ENCODE measurements at regions not wholly inside any gene's neighbourhood (a gene's known extent, or its start where the extent isn't known, plus 50 kb on each side); places are given as distances from the start of the nearest gene placed in this dataset.

- DNase-seq (ENCODE audit: low read depth, low spot score), result no peak
Measured at GRCh38 chr17:34712481-34713195, 133.3 kb downstream of the TMEM132E start.

DNA sequence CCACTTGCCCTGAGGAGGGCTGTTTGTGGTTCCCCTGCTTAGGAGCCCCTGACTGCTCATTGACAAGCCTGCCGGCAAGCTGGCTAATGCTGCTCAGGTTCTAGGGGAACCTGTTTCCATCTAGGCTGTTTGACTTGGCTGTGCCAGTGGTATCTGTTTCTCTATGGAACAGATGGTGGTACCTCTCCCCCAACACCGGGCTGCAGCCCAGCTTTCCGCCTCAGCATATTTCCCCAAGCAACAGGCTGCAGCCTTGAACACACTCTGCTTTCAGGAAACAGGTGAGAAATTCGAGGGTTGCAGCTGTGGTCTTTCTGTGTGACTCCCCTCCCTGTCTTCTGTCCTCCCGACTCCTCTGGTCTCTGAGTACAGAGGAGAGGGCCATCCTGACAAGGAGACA, 132.3 kb downstream of the TMEM132E start:
- DNase-seq (ENCODE audit: low read depth, low spot score), result no peak

DNA sequence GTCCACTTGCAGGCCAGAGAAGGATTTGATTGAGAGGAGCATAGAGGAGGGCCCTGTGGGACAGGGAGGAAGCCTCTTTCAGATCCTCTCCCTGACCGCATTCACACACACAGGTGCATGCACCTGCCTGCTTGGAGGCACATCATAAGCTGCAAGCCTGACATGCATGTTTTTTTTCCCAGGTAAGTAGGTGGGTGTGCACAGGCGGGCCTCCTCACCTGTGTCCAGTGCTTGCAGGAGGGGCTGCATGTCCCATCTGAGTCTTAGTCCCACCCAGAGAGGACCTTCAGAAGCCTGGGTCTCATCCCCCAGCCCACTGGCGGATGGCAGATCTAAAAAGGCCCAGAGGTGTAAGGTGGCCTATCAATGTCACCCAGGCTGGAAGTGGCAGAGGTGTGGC, 130.8 kb downstream of the TMEM132E start:
- DNase-seq (ENCODE audit: low read depth, low spot score), result no peak

DNA sequence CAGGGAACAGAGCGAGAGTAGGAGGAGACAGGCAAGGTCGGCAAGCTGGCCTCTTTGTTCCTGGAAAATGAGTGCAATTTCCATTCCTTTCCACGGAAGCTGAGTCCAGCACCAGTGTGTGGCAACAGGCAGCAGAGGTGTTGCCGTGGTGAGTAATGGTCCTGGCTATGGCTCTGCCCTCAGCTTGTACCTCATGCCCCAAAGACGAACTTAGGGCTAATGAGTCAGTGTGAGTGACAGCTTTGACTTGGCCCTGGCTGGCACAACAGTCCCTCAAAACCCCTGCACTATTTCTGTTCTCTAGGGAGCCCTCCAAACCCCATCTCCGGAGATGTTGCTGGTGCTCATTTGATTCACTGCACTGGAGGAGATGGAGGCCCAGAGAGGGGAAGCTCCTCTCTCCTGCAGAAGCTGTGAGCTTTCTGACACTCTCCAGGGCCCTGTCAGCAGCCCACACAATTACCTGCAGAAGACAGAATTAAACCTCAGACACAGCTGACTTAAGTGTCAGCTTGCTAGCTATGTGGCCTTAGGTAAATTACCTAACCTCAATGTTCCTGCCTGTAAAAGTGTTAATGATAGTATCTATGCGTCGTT, 129.9 kb downstream of the TMEM132E start:
- DNase-seq (ENCODE audit: low read depth, low spot score), result no peak

- DNase-seq (ENCODE audit: low read depth, low spot score), result peak; percentile 25
Measured at GRCh38 chr17:34706029-34706428, 126.6 kb downstream of the TMEM132E start.

GRCh38 chr17:34703533-34703932, 124.2 kb downstream of the TMEM132E start:
- DNase-seq (ENCODE audit: low read depth, low spot score), result peak; percentile 50

DNA sequence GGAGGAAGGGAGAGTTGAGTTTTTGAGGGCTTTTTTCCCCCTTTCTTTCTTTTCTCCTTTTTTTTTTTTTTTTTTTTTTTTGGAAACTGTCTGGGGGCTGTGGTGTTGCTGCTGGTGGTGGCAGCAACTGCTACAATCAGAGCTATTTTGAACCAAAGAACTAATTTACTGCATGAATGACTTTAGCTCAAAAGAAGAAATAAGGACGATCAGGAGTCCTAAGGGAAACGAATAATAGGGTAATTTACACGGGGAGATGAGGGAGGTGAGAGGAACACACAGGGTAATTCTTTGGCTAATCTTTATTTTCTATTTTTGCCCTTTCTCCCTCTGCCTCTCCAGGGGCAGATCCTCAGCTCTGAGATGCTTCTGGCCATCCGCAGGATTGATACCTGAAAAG, 119.8 kb downstream of the TMEM132E start:
- no peak for DNase-seq (ENCODE audit: low read depth, low spot score)

DNA sequence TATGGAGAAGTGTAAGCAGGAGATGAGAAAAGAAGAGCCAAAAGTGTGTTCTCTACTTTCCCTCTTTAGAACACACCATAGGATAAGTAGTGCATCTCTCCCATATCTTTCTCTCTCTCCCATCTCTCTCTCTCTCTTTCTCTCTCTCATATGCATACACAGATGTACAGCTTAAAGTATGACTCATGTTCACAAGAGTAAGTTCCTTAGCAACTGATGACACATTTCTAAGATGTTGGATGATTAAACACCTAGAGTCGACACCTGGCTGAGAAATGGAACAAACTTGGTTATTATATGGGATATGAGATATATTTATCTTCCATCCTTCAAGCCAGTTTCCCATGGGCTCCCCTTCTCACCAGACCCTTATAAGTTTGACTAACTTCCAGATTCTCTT, 113.5 kb downstream of the TMEM132E start:
- no peak for DNase-seq (ENCODE audit: low read depth, low spot score)

Data from ELF-1 (cell line).